ENCODE measurements at regions not wholly inside any gene's neighbourhood (a gene's known extent, or its start where the extent isn't known, plus 50 kb on each side); places are given as distances from the start of the nearest gene placed in this dataset.
"Not testable (repeated sequence)": the region's sequence is repeated elsewhere in the genome, so short reads cannot be mapped to it uniquely, and the experiment has no call there.

- H3K36me3 Mint-ChIP-seq: no peaks in the 10 kb centered on the region
- H3K4me3 Mint-ChIP-seq: no peak overlapping the region
- no peaks in the 10 kb centered on the region for H3K27me3 Mint-ChIP-seq
- H3K9me3 Mint-ChIP-seq: peaks cover 3% of the 10 kb centered on the region
- no peak for ATAC-seq
- H3K4me1 Mint-ChIP-seq: no peaks in the 10 kb centered on the region
- H3K27ac Mint-ChIP-seq: no peak overlapping the region
Observed at GRCh38 chr2:107738266-107738665, 88.4 kb upstream of the RGPD4 start.

DNA sequence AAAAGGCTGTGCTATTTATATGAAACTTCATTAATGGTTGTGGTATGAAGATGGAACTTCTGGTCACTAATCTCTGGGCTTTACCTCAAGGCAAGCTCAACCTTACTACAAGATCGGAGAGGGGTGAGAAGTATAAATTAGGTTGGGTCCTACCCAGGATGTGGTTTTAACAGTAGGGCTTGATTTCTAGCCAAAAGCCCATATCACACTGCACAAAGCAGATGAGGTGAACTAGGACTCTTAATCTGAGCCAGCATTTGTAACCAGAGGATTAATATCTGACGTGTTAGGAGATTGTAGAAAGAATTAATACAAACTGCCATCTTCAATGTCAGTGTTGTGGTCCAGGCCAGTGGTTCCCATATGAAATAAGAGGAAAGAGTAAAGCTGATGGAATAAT is 86.4 kb upstream of the RGPD4 start:
- Mint-ChIP-seq H3K27me3 (no peaks in the 10 kb centered on the region), H3K4me1 (no peaks in the 10 kb centered on the region), H3K36me3 (no peaks in the 10 kb centered on the region), H3K4me3 (no peak overlapping the region), H3K27ac (no peak overlapping the region), H3K9me3 (peaks cover 3% of the 10 kb centered on the region)
- ATAC-seq: no peak

- peaks cover 3% of the 10 kb centered on the region for H3K9me3 Mint-ChIP-seq
- H3K36me3 Mint-ChIP-seq: no peaks in the 10 kb centered on the region
Observed at GRCh38 chr2:107742460-107743027, 84.1 kb upstream of the RGPD4 start.

DNA sequence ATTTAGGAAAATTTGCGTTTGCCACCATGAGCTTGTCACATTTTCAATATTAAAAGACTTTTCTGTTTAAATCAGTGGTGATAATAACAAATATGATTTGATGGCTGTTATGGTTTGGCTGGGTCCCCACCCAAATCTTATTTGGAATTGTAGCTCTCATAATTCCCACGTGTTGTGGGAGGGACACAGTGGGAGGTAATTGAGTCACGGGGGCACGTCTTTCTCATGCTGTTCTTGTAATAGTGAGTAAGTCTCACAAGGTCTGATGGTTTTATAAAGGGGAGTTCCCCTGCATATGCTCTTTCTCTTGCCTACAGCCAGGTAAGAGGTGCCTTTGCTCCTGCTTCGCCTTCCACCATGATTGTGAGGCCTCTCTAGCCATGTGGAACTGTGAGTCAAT is 83.4 kb upstream of the RGPD4 start:
- H3K27ac Mint-ChIP-seq: no peak overlapping the region
- H3K4me1 Mint-ChIP-seq: no peaks in the 10 kb centered on the region
- H3K9me3 Mint-ChIP-seq: peaks cover 3% of the 10 kb centered on the region
- no peaks in the 10 kb centered on the region for H3K27me3 Mint-ChIP-seq
- no peak for ATAC-seq
- no peaks in the 10 kb centered on the region for H3K36me3 Mint-ChIP-seq
- H3K4me3 Mint-ChIP-seq: no peak overlapping the region

More at GRCh38 chr2:107742460-107743027, 84.1 kb upstream of the RGPD4 start:
- H3K27ac Mint-ChIP-seq: no peak overlapping the region
- no peak overlapping the region for H3K4me3 Mint-ChIP-seq
- ATAC-seq: no peak
- no peaks in the 10 kb centered on the region for H3K4me1 Mint-ChIP-seq
- H3K27me3 Mint-ChIP-seq: no peaks in the 10 kb centered on the region

DNA sequence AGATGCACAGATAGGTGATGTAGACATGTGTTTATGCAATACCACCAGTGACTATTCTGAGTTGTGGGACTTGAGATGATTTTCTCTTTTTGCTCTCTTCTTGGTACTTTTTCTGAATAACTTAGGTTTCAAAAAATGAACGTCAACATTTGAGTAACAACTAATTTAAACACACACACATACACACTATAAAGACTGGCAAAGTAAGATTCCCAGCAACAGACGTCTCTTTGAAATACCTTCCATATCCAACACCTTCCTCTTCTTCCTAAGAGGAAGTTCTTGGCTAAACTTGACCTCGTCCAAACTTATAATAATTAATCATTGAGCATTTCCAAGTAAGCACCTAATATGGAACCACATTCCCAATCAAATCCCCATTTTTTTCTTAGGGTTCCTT is 81.6 kb upstream of the RGPD4 start:
- ATAC-seq: no peak
- H3K9me3 Mint-ChIP-seq: peaks cover 3% of the 10 kb centered on the region

GRCh38 chr2:107746552-107747198 is 80.0 kb upstream of the RGPD4 start:
- not testable (repeated sequence) for H3K9me3 Mint-ChIP-seq, H3K36me3 Mint-ChIP-seq, ATAC-seq, H3K27me3 Mint-ChIP-seq, H3K27ac Mint-ChIP-seq, H3K4me3 Mint-ChIP-seq, H3K4me1 Mint-ChIP-seq

More for the DNA sequence above, 81.6 kb upstream of the RGPD4 start:
- Mint-ChIP-seq H3K27ac (no peak overlapping the region), H3K27me3 (no peaks in the 10 kb centered on the region), H3K4me3 (no peak overlapping the region), H3K4me1 (no peaks in the 10 kb centered on the region), H3K36me3 (no peaks in the 10 kb centered on the region)

DNA sequence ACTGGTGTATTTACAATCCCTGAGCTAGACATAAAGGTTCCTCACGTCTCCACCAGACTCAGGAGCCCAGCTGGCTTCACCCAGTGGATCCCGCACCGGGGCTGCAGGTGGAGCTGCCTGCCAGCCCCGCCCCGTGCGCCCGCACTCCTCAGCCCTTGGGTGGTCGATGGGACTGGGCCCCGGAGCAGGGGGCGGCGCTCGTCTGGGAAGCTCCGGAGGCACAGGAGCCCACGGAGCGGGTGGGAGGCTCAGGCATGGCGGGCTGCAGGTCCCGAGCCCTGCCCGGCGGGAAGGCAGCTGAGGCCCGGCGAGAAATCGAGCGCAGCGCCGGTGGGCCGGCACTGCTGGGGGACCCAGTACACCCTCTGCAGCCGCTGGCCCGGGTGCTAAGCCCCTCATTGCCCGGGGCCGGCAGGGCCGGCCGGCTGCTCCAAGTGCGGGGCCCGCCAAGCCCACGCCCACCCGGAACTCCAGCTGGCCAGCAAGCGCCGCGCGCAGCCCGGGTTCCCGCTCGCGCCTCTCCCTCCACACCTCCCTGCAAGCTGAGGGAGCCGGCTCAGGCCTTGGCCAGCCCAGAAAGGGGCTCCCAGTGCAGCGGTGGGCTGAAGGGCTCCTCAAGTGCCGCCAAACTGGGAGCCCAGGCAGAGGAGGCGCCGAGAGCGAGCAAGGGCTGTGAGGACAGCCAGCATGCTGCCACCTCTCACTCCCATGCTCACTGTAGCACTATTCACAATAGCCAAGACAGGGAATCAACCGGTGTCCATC is 79.3 kb upstream of the RGPD4 start:
- not testable (repeated sequence) for ATAC-seq, H3K36me3 Mint-ChIP-seq, H3K9me3 Mint-ChIP-seq, H3K27me3 Mint-ChIP-seq, H3K4me1 Mint-ChIP-seq, H3K27ac Mint-ChIP-seq, H3K4me3 Mint-ChIP-seq

DNA sequence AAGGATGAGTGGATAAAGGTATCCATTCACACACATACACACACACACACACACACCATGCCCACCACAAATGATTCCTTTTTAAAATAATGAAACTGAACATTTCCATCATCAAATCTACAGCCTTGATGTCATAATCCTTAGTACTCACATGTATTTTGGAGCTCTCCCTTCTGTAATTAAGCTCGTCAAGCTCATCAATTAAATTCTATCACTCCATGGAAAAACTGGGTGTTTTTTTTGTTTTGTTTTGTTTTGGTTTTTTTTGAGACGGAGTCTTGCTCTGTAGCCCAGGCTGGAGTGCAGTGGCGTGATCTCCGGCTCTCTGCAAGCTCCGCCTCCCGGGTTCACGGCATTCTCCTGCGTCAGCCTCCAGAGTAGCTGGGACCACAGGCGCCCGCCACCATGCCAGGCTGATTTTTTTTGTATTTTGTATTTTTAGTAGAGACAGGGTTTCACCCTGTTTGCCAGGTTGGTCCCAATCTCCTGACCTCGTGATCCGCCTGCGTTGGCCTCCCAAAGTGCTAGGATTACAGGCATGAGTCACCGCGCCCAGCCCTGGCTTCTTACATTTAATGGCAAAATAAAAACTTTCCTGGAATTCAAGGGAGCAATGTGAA is 78.6 kb upstream of the RGPD4 start:
- no peaks in the 10 kb centered on the region for H3K27me3 Mint-ChIP-seq
- H3K4me3 Mint-ChIP-seq: no peak overlapping the region
- no peaks in the 10 kb centered on the region for H3K4me1 Mint-ChIP-seq
- no peak for ATAC-seq
- no peaks in the 10 kb centered on the region for H3K36me3 Mint-ChIP-seq
- no peak overlapping the region for H3K27ac Mint-ChIP-seq
- H3K9me3 Mint-ChIP-seq: peaks cover 3% of the 10 kb centered on the region

DNA sequence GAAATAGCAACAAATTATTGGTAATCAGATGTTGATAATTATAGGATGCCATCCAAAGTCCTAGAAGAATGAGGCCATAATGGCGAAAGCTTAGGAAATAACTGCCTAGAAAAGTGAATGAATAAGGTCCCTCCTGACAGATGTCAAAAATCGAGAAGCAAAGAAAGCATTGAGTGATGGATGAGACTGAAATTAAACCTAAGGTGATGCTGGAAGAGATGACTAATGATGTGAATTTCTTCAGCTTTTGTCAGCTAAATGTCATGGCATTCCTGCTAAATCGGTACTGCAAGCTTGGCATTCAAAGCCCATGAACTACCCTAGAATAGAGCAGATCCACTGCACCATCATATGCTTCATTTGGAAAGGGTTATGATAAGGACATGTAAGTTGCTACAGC is 74.8 kb upstream of the RGPD4 start:
- H3K27me3 Mint-ChIP-seq: no peaks in the 10 kb centered on the region
- no peaks in the 10 kb centered on the region for H3K4me1 Mint-ChIP-seq
- ATAC-seq: no peak
- no peak overlapping the region for H3K27ac Mint-ChIP-seq
- H3K4me3 Mint-ChIP-seq: no peak overlapping the region
- H3K36me3 Mint-ChIP-seq: no peaks in the 10 kb centered on the region
- H3K9me3 Mint-ChIP-seq: peaks cover 3% of the 10 kb centered on the region

- H3K4me3 Mint-ChIP-seq, ATAC-seq, H3K36me3 Mint-ChIP-seq, H3K9me3 Mint-ChIP-seq, H3K4me1 Mint-ChIP-seq, H3K27me3 Mint-ChIP-seq, H3K27ac Mint-ChIP-seq: not testable (repeated sequence)
Observed at GRCh38 chr2:107753806-107754205, 72.9 kb upstream of the RGPD4 start.

GRCh38 chr2:107757223-107757622 is 69.5 kb upstream of the RGPD4 start:
- no peak for ATAC-seq
- H3K4me1 Mint-ChIP-seq: no peaks in the 10 kb centered on the region
- H3K9me3 Mint-ChIP-seq: peaks cover 5% of the 10 kb centered on the region
- H3K27me3 Mint-ChIP-seq: no peaks in the 10 kb centered on the region
- H3K27ac Mint-ChIP-seq: no peak overlapping the region
- no peaks in the 10 kb centered on the region for H3K36me3 Mint-ChIP-seq
- no peak overlapping the region for H3K4me3 Mint-ChIP-seq

DNA sequence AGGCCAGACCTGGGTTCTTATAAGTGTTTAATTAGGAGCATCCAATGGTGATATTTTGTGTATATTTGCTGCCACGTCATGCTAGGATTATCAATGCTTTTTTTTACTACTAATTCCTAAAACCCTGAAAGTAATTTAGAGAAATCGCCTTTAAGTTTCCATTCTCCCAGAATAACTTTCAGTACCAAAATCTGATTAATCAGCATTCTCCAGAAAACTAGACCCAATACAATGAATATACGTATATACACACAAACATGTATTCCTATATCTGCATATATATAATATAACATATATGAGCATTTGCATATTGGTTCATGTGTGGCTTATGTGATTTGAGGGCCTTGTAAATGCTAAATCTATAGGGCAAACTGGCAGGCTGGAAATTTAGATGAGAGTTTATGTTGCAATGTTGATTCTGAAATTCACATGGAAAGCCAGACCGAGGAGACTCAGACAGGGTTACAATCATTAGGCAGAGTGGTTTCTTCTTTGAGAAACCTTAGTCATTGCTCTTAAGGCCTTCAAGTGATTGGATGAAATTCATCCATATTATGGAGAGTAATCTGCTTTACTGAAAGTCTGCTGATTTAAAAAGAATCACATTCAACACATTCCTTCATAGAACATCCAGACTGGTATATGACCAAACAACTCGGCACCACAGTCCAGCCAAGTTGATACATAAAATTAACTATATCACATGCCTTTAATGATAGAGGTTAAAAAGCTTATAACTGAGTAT is 65.9 kb upstream of the RGPD4 start:
- Mint-ChIP-seq H3K9me3 (peaks cover 10% of the 10 kb centered on the region), H3K4me1 (no peaks in the 10 kb centered on the region), H3K27ac (no peak overlapping the region), H3K27me3 (no peaks in the 10 kb centered on the region), H3K4me3 (no peak overlapping the region), H3K36me3 (no peaks in the 10 kb centered on the region)
- no peak for ATAC-seq

DNA sequence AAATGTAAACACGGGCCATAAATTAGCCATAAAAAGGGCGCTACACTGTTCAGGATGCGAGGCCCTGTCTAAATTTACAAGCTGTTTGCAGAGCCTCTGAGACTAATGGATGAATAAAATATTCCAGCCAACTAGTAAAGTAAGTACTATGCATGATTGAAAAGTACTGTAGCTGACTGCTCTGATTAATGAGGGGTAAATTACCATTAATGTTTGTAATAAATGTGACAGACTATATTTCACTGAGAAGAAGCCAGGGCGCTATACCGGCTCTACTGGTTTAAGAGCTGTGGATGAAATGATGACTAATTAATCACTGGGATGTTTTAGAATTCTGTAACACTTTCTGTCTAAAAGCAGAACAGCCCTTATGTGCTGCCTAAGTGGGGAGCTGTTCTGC is 54.3 kb upstream of the RGPD4 start:
- Mint-ChIP-seq H3K36me3 (no peaks in the 10 kb centered on the region), H3K4me1 (no peaks in the 10 kb centered on the region), H3K27ac (no peak overlapping the region), H3K27me3 (no peaks in the 10 kb centered on the region), H3K9me3 (no peaks in the 10 kb centered on the region), H3K4me3 (no peak overlapping the region)
- no peak for ATAC-seq

- no peak overlapping the region for H3K4me3 Mint-ChIP-seq
- H3K36me3 Mint-ChIP-seq: no peaks in the 10 kb centered on the region
- no peak overlapping the region for H3K27ac Mint-ChIP-seq
- ATAC-seq: no peak
- no peaks in the 10 kb centered on the region for H3K27me3 Mint-ChIP-seq
- H3K9me3 Mint-ChIP-seq: no peaks in the 10 kb centered on the region
- no peaks in the 10 kb centered on the region for H3K4me1 Mint-ChIP-seq
Observed at GRCh38 chr2:107775211-107775610, 51.5 kb upstream of the RGPD4 start.

- ATAC-seq: no peak
- H3K4me1 Mint-ChIP-seq: no peaks in the 10 kb centered on the region
- no peaks in the 10 kb centered on the region for H3K27me3 Mint-ChIP-seq
- no peaks in the 10 kb centered on the region for H3K9me3 Mint-ChIP-seq
- no peak overlapping the region for H3K27ac Mint-ChIP-seq
- no peak overlapping the region for H3K4me3 Mint-ChIP-seq
- H3K36me3 Mint-ChIP-seq: no peaks in the 10 kb centered on the region
Observed at GRCh38 chr2:107775791-107776190, 50.9 kb upstream of the RGPD4 start.

All from stimulated activated memory B cell treated with anti-CD40 and anti-IgM and Interleukin-4, amounts not matched to agents 10 μg/mL and 1 μg/mL and 100 μg/mL, for 72 hours (primary cell).